CD4-positive, CD25-positive, alpha-beta regulatory T cell (primary cell): ENCODE measurements at regions not wholly inside any gene's neighbourhood (a gene's known extent, or its start where the extent isn't known, plus 50 kb on each side); places are given as distances from the start of the nearest gene placed in this dataset.
A peak's percentile ranks its signal among the peaks of the same experiment; 100 is the strongest.

Experiments
- ATAC-seq, 2 donors: fragments of 150-1000 bp; cut with Tn5 transposase; one replicate each; pipeline ENCODE4 v1.10.0; 2021; ENCODE audit warnings: low read depth in 2 of 2, moderate number of reproducible peaks in 2 of 2, moderate library complexity in 1 of 2
- DNase-seq, 3 donors: peaks; one replicate each; pipeline versions ENCODE4 v3.0.0 to v3.0.0-alpha.2; 2012 to 2022; ENCODE audit warnings: mixed read lengths in 1 of 3
- H3K27ac ChIP-seq: one replicate; pipeline ENCODE4 v1.7.0; 2013; ENCODE audit warnings: mild to moderate bottlenecking, low read length; ENCODE audit not compliant: insufficient read depth, poor library complexity, severe bottlenecking
- H3K27me3 ChIP-seq: one replicate; pipeline ENCODE4 v1.7.0; 2013; ENCODE audit warnings: low read length; ENCODE audit not compliant: control insufficient read depth, insufficient read depth
- H3K36me3 ChIP-seq: one replicate; pipeline ENCODE4 v1.7.0; 2013; ENCODE audit warnings: mild to moderate bottlenecking, low read length, moderate library complexity; ENCODE audit not compliant: control insufficient read depth, insufficient read depth
- H3K4me1 ChIP-seq: 2 replicates; pipeline ENCODE4 v1.7.0; 2013; ENCODE audit warnings: mild to moderate bottlenecking, low read length; ENCODE audit not compliant: insufficient read depth, control insufficient read depth, poor library complexity, severe bottlenecking
- H3K4me3 ChIP-seq: one replicate; pipeline ENCODE4 v1.7.0; 2013; ENCODE audit warnings: low read depth, mild to moderate bottlenecking, low read length, moderate library complexity
- H3K9me3 ChIP-seq, 2 experiments: 1 replicate in 1 of 2; 2 replicates in 1 of 2; pipeline ENCODE4 v1.7.0; 2013; ENCODE audit warnings: low read length in 2 of 2, mild to moderate bottlenecking in 1 of 2, moderate library complexity in 1 of 2; ENCODE audit not compliant: control insufficient read depth in 2 of 2
- H3K27ac Mint-ChIP-seq, 3 donors: one replicate each; pipeline ENCODE4 v1.8.0; 2020 to 2022; ENCODE audit warnings: mild to moderate bottlenecking in 3 of 3, mixed read lengths in 3 of 3, moderate library complexity in 2 of 3
- H3K27me3 Mint-ChIP-seq: one replicate; pipeline ENCODE4 v1.8.0; 2022; ENCODE audit warnings: mild to moderate bottlenecking, mixed read lengths
- H3K36me3 Mint-ChIP-seq: one replicate; pipeline ENCODE4 v1.8.0; 2020; ENCODE audit warnings: mixed read lengths
- H3K4me1 Mint-ChIP-seq, 4 donors: one replicate each; pipeline ENCODE4 v1.8.0; 2020 to 2022; ENCODE audit warnings: mixed read lengths in 4 of 4, mild to moderate bottlenecking in 1 of 4
- H3K4me3 Mint-ChIP-seq, 4 donors: one replicate each; pipeline ENCODE4 v1.8.0; 2020 to 2022; ENCODE audit warnings: mild to moderate bottlenecking in 4 of 4, mixed read lengths in 4 of 4, moderate library complexity in 3 of 4
- H3K9me3 Mint-ChIP-seq, 7 donors: one replicate each; pipeline ENCODE4 v1.8.0; 2020 to 2022; ENCODE audit warnings: mixed read lengths in 7 of 7, mild to moderate bottlenecking in 3 of 7, moderate library complexity in 2 of 7

GRCh38 chr7:142337054-142338001 is 79.5 kb upstream of the PRSS58 start:
- H3K27me3 Mint-ChIP-seq, result peaks cover 12% of the 10 kb centered on the region
- no peak overlapping the region for H3K4me3 ChIP-seq
- no peaks in the 10 kb centered on the region for H3K36me3 ChIP-seq
- peaks cover 4% of the 10 kb centered on the region for H3K27me3 ChIP-seq
- no peaks in the 10 kb centered on the region for H3K9me3 ChIP-seq
- no peaks in the 10 kb centered on the region for H3K36me3 Mint-ChIP-seq
- H3K27ac Mint-ChIP-seq, result peak overlapping the region; percentile 5 to 74 (median 27)
- peaks cover 0 to 3% (median 0%) of the 10 kb centered on the region in 7 donors for H3K9me3 Mint-ChIP-seq
- H3K4me1 ChIP-seq, result no peaks in the 10 kb centered on the region
- ATAC-seq (peak; percentile 23 to 38), DNase-seq (peak in 1 of 3 donors; percentile 47)
- peaks cover 0 to 12% (median 0%) of the 10 kb centered on the region in 4 donors for H3K4me1 Mint-ChIP-seq
- no peak overlapping the region for H3K27ac ChIP-seq
- peak overlapping the region in 3 of 4 donors; percentile 1 to 25 (median 4) for H3K4me3 Mint-ChIP-seq

DNA sequence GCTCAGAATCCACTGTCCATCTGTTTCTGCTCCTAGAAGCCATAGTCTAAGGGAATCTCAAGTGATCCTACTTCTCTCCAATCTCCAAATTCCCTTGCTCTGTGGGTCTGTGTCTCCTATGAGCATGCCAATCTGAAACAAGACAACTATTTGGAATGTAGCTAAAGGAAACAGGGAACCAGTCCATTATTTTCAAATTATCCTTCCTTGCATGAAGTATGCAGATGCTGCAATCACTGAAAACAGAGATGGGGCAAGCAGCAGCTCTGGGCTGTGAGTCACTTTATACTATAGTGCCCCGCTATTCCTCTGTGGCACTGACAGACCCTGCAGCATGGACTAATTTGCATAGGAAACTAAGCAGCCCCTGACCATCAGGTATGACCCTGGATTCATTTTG is 76.9 kb upstream of the PRSS58 start:
- peaks cover 0 to 12% (median 0%) of the 10 kb centered on the region in 4 donors for H3K4me1 Mint-ChIP-seq
- H3K36me3 Mint-ChIP-seq, result no peaks in the 10 kb centered on the region
- H3K27me3 ChIP-seq, result peaks cover 4% of the 10 kb centered on the region
- no peak overlapping the region for H3K27ac ChIP-seq
- H3K4me3 Mint-ChIP-seq, result peak overlapping the region in 2 of 4 donors; percentile 60 to 73
- H3K27me3 Mint-ChIP-seq, result peaks cover 6% of the 10 kb centered on the region
- H3K27ac Mint-ChIP-seq, result peak overlapping the region in 1 of 3 donors; percentile 66
- H3K4me3 ChIP-seq, result peak overlapping the region; percentile 61
- peaks cover 0 to 4% (median 0%) of the 10 kb centered on the region in 7 donors for H3K9me3 Mint-ChIP-seq
- ATAC-seq (no peak), DNase-seq (no peak)
- no peaks in the 10 kb centered on the region for H3K4me1 ChIP-seq
- no peaks in the 10 kb centered on the region for H3K9me3 ChIP-seq
- H3K36me3 ChIP-seq, result no peaks in the 10 kb centered on the region

DNA sequence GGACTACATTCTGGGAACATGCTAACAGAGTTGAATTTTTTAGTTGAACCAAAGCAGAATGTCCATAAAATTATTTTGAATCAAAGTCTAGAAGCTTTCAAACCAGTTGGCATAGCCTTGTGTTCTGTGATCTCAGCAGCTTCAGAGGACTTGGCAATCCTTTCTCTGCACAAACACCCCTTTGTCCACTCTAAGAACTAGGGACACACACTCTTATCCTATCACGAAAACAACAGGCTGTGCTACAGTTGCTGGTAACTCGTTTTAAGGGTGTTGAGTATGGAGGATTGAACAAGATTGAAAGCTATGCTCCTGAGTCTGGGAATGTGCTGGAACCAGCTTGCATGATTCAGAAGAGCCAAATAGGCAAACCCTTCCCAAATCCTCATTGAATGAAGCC is 76.4 kb upstream of the PRSS58 start:
- Mint-ChIP-seq H3K36me3 (no peaks in the 10 kb centered on the region), H3K9me3 (peaks cover 0 to 4% (median 0%) of the 10 kb centered on the region in 7 donors), H3K27me3 (peaks cover 6% of the 10 kb centered on the region), H3K27ac (no peak overlapping the region), H3K4me3 (peak overlapping the region in 2 of 4 donors; percentile 57 to 73), H3K4me1 (peaks cover 0 to 12% (median 0%) of the 10 kb centered on the region in 4 donors)
- H3K36me3 ChIP-seq, result no peaks in the 10 kb centered on the region
- no peak for DNase-seq
- no peaks in the 10 kb centered on the region for H3K9me3 ChIP-seq
- H3K4me1 ChIP-seq, result no peaks in the 10 kb centered on the region
- no peak for ATAC-seq
- H3K27me3 ChIP-seq, result peaks cover 4% of the 10 kb centered on the region
- no peak overlapping the region for H3K27ac ChIP-seq
- peak overlapping the region; percentile 61 for H3K4me3 ChIP-seq

DNA sequence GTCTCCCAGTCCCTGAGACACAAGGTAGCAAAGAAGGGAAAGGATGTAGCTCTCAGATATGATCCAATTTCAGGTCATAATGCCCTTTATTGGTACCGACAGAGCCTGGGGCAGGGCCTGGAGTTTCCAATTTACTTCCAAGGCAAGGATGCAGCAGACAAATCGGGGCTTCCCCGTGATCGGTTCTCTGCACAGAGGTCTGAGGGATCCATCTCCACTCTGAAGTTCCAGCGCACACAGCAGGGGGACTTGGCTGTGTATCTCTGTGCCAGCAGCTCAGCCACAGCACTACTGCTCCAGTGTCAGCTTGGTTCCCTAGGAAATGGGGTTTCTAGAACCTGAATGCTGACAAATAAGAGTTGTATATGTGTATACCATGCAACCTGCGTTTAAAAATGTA is 74.6 kb upstream of the PRSS58 start:
- peaks cover 4% of the 10 kb centered on the region for H3K27me3 ChIP-seq
- H3K27me3 Mint-ChIP-seq, result peaks cover 12% of the 10 kb centered on the region
- no peak for ATAC-seq
- H3K9me3 ChIP-seq, result no peaks in the 10 kb centered on the region
- no peaks in the 10 kb centered on the region for H3K4me1 ChIP-seq
- H3K27ac Mint-ChIP-seq, result peak overlapping the region in 1 of 3 donors; percentile 65
- peaks cover 0 to 7% (median 0%) of the 10 kb centered on the region in 4 donors for H3K4me1 Mint-ChIP-seq
- H3K4me3 ChIP-seq, result peak overlapping the region; percentile 42
- H3K27ac ChIP-seq, result no peak overlapping the region
- peaks cover 0 to 4% (median 0%) of the 10 kb centered on the region in 7 donors for H3K9me3 Mint-ChIP-seq
- DNase-seq, result no peak
- H3K4me3 Mint-ChIP-seq, result peak overlapping the region; percentile 25 to 71 (median 48)
- H3K36me3 Mint-ChIP-seq, result no peaks in the 10 kb centered on the region
- H3K36me3 ChIP-seq, result no peaks in the 10 kb centered on the region

DNA sequence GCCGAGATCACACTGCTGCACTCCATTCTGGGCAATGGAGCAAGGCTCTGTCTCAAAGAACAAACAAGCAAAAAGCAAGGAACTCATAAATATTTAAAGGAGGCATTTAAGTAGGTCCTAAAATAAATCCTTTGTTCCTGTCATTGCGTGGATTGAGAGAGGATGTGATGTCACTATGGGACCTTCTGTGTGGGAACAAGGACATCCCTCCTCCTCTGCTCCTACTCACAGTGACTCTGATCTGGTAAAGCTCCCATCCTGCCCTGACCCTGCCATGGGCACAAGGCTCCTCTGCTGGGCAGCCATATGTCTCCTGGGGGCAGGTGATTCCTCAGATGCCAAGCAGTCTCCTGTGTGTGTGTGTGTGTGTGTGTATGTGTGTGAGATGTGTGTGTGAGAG is 74.1 kb upstream of the PRSS58 start:
- peaks cover 2% of the 10 kb centered on the region for H3K27me3 ChIP-seq
- H3K4me1 Mint-ChIP-seq, result peaks cover 0 to 5% (median 0%) of the 10 kb centered on the region in 4 donors
- H3K36me3 Mint-ChIP-seq, result no peaks in the 10 kb centered on the region
- H3K9me3 Mint-ChIP-seq, result peaks cover 0 to 2% (median 0%) of the 10 kb centered on the region in 7 donors
- peaks cover 9% of the 10 kb centered on the region for H3K27me3 Mint-ChIP-seq
- DNase-seq (no peak), ATAC-seq (no peak)
- H3K27ac Mint-ChIP-seq, result peak overlapping the region in 1 of 3 donors; percentile 65
- H3K27ac ChIP-seq, result no peak overlapping the region
- no peaks in the 10 kb centered on the region for H3K4me1 ChIP-seq
- H3K9me3 ChIP-seq, result no peaks in the 10 kb centered on the region
- H3K4me3 ChIP-seq, result no peak overlapping the region
- peak overlapping the region in 2 of 4 donors; percentile 62 to 71 for H3K4me3 Mint-ChIP-seq
- H3K36me3 ChIP-seq, result no peaks in the 10 kb centered on the region

GRCh38 chr7:142329062-142329790 is 71.4 kb upstream of the PRSS58 start:
- Histone ChIP-seq H3K4me1 (no peaks in the 10 kb centered on the region), H3K27ac (no peak overlapping the region), H3K27me3 (no peaks in the 10 kb centered on the region), H3K4me3 (peak overlapping the region; percentile 34), H3K36me3 (no peaks in the 10 kb centered on the region), H3K9me3 (no peaks in the 10 kb centered on the region)
- peak overlapping the region in 3 of 4 donors; percentile 21 to 39 (median 38) for H3K4me3 Mint-ChIP-seq
- DNase-seq (no peak), ATAC-seq (no peak)
- peaks cover 0 to 12% (median 3%) of the 10 kb centered on the region in 4 donors for H3K4me1 Mint-ChIP-seq
- peaks cover 0 to 2% (median 0%) of the 10 kb centered on the region in 7 donors for H3K9me3 Mint-ChIP-seq
- no peaks in the 10 kb centered on the region for H3K36me3 Mint-ChIP-seq
- H3K27ac Mint-ChIP-seq, result peak overlapping the region in 1 of 3 donors; percentile 23
- peaks cover 7% of the 10 kb centered on the region for H3K27me3 Mint-ChIP-seq

DNA sequence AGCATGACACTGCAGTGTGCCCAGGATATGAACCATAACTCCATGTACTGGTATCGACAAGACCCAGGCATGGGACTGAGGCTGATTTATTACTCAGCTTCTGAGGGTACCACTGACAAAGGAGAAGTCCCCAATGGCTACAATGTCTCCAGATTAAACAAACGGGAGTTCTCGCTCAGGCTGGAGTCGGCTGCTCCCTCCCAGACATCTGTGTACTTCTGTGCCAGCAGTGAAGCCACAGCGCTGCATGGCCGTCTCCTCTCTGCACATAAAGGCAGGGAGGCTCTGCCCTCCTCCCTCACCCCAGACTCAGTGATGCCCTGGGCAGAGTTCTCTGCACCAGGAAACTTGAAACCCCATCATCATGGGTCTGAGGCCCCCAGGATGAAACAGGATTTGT is 70.7 kb upstream of the PRSS58 start:
- H3K4me3 Mint-ChIP-seq, result peak overlapping the region in 3 of 4 donors; percentile 31 to 67 (median 61)
- DNase-seq (no peak), ATAC-seq (no peak)
- H3K27ac Mint-ChIP-seq, result peak overlapping the region in 1 of 3 donors; percentile 13
- peaks cover 0 to 19% (median 3%) of the 10 kb centered on the region in 4 donors for H3K4me1 Mint-ChIP-seq
- H3K27me3 ChIP-seq, result no peaks in the 10 kb centered on the region
- no peaks in the 10 kb centered on the region for H3K36me3 Mint-ChIP-seq
- no peaks in the 10 kb centered on the region for H3K9me3 ChIP-seq
- H3K36me3 ChIP-seq, result no peaks in the 10 kb centered on the region
- H3K4me3 ChIP-seq, result no peak overlapping the region
- H3K4me1 ChIP-seq, result no peaks in the 10 kb centered on the region
- H3K27me3 Mint-ChIP-seq, result peaks cover 7% of the 10 kb centered on the region
- peaks cover 0 to 2% (median 0%) of the 10 kb centered on the region in 7 donors for H3K9me3 Mint-ChIP-seq
- no peak overlapping the region for H3K27ac ChIP-seq
